Colon (tissue), 2 donors: ENCODE measurements at regions not wholly inside any gene's neighbourhood (a gene's known extent, or its start where the extent isn't known, plus 50 kb on each side); places are given as distances from the start of the nearest gene placed in this dataset.
"Not testable (repeated sequence)": the region's sequence is repeated elsewhere in the genome, so short reads cannot be mapped to it uniquely, and the experiment has no call there.

ENCODE experiments used
- FAIRE-seq: peaks from 2 replicates; lab custom pipeline; 2012; peaks lifted over from hg19 to GRCh38; lab: Jason Lieb, UNC
- donor health status: control.
- donor health status: control.

DNA sequence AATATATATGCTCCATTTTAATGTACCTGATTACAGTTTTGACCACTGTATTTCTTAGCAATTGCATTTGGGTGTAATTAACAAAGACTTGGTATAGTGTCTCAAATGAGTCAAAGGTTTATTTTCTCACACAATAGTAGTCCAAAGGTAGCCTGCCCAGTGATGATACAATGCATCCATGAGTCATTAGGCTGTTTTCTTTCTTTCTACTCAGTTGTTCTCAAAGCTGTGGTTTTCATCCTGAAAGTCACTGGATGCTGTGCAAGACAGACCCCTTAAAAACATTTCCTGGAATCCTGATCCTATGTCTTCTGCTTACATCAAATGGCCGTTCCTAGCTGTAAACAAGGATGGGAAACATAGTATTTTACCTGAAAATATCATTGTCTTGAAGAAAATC is 651.2 kb upstream of the MIR17HG start:
- FAIRE-seq, result no peak

DNA sequence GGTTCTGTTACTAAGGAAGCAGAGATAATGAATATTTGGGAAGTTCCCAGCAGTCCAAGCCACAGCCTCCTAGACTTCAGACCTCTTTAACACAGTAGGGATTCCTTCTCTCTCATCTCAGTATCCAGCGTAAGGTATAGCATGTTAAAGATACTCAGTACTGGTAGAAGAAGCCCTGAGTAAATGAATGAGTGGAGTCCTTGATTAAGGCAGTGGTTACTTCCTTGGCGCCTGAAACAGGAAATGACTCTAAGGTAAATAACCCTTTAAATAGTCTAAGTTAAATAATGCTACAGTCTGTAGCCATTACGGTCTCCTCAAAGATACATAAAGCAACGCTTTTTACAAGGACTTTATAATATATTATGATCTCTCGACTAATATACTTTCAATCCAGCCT is 650.8 kb upstream of the MIR17HG start:
- no peak for FAIRE-seq

DNA sequence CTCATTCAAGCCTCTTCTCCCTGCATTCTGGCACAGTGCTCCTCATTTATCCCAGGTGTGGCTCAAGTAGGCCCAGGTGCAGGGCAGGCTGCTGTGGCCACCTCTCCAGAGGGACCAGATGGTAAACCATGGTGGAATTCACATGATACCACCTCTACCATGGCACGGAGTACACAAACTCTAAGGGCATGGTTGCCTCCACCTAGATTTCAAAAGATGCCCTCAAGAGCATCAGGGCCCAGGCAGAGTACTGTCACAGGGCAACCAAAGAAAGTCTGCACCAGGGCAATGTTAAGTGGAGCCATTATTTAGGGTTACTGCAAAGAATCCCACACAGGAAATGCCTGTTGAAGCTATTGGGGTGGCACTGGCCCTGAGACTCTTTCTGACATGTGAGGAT is 647.1 kb upstream of the MIR17HG start:
- FAIRE-seq, result no peak

DNA sequence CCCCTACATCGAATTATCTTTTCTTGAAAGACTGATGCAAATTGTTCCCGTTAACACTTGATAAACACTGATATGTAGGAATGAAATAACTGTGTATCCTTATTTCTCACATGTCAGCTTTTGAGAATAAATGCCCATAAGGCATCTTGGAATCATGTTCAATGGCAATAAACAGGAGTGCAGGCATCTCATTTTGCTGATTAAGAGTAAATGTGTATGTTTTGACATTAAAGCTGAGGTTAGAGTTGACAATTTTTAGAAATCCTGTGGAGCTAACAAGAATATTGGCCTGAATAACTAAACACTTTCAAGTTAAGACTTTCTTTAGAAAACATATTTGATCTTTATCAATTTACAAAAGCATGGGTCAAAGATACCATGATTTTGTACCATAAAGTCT is 646.2 kb upstream of the MIR17HG start:
- no peak for FAIRE-seq

DNA sequence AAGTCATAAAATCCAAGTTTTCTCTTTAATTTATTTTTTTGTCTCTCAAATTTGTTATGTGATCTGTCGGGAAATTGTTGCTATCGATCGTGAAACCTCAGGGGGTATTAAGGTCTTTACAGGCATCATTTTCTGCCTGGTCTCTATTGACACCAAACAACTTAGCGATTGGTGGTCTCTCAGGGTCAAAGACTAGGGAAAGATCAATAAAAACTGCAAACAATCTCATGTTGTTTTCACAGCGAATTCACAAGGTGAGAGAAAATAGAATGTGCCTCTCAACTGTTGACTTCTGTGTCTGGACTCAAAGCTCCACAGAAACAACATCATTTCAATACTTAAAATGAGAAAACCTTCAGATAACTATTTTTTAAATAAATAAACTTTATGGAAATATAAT is 645.4 kb upstream of the MIR17HG start:
- FAIRE-seq, result no peak

DNA sequence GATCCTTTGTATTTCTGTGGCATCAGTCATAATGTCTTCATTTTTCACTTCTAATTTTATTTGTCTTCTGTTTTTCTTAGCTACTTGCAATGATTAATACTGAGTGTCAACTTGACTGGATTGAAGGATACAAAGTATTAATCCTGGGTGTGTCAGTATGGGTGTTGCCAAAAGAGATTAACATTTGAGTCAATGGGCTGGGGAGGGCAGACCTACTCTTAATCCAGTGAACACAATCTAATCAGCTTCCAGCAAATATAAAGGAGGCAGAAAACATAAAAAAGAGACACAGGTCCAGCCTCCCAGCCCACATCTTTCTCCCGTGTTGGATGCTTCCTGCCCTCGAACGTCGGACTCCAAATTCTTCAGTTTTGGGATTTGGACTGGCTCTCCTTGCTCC is 640.9 kb upstream of the MIR17HG start:
- FAIRE-seq, result no peak

DNA sequence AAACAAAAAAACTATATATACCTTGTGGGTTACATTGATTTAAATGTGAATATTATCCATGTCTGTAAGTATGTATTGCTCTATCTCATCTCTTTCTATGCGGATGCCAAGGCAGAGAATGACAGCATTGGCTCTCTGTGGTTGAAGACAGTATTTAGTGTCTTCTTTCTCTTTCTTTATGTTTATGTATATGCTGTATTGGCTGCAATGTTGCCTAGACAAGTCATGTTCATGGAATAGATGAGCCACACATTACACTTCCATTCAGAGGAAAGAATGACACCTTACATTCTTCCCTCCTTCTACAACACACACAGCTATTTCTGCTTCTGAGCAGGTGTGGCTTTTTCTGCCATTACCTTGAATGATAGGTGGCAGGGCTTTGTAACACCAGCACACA is 639.4 kb upstream of the MIR17HG start:
- no peak for FAIRE-seq

DNA sequence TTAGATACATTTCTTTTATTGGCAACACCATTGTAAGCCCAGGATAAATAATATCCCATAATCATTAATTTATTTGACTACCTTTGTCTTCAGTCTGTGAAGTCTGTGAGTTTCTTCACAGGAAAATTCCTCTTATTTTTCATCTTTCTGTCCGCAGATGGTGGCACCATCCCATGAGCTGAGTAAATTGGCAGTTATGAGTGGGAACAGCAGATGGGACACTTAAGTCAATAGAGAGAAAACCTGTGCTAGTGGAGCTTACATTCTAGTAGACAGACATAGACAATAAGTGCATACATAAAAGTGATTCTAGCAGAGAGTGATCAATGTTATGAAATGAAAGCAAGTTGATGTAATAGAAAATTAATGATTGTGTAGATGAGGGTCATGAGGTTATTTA is 638.2 kb upstream of the MIR17HG start:
- no peak for FAIRE-seq

DNA sequence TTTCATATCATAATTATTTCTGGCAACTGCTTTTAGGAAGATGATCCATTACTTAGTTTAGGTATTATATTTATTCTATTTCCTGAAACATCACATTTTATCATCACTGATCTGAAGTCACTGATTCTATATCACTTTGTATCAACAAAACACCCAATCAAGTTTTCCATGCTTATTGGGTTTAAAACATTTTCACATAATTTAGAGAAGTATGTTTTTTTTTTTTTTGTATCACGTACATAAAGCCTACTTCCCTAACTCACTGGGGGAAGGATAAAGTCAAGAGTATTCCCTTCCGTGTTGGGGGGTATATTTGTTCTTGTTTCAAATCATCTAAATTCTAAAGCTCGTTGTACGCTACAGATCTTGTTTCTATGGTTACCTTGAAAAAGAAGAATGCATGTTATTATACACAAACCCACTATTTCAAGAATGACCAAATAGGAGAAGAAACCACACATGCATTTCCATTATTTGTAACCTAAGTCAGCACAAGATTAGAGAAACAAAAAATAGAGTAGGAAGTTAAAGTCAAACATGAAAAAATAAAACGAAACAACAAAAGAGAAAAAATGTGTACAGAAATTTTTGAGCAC is 637.2 kb upstream of the MIR17HG start:
- no peak for FAIRE-seq

DNA sequence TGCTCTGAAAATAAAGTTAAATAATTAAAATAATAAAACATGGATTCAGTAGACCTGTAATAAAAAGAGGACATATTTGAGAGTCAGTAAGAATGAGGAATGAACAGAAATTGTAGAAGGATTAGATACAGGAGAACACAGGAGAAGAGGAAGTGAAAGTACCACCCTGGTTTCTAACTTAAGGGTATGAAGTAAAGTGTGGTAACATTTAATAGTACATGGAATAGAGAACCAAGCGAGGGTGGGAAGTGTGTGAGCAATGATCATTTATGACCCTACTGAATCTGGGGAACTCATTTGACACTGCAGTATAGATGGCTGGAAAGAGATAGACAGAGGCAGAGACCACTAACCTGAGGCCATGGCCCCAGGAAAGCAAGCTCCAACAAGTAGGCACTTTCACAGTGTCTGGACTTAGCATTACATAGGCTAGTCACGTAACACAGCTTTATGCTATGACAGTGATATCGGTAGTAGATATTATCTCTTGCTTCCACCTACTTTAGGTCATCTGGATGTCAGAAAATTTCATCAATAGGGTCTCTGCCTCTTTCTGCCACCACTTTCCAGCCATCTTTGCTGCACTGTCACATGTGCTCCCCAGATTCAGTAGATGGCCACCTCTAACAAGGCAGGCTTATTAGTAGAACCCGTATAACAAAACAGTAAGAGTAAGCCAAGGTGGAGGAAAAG is 633.9 kb upstream of the MIR17HG start:
- no peak for FAIRE-seq

DNA sequence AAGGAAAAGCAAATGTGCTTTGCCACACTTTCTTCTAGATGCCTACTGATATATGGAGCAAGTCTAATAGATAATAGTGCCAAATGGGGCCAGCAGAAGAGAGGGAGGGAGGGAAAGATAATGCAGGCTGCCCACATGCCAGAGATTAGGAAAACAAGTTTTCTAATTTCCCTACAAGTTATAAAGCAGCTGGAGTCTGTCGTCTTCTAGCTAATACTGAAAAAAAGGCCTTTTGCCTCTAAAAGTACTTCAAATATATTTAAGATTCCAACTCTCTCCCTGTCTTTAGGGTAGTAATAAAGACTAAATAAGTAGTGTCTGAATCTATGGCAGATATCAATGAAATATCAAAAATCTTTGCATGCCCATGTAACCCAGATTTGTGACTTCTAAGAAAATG is 632.0 kb upstream of the MIR17HG start:
- no peak for FAIRE-seq

DNA sequence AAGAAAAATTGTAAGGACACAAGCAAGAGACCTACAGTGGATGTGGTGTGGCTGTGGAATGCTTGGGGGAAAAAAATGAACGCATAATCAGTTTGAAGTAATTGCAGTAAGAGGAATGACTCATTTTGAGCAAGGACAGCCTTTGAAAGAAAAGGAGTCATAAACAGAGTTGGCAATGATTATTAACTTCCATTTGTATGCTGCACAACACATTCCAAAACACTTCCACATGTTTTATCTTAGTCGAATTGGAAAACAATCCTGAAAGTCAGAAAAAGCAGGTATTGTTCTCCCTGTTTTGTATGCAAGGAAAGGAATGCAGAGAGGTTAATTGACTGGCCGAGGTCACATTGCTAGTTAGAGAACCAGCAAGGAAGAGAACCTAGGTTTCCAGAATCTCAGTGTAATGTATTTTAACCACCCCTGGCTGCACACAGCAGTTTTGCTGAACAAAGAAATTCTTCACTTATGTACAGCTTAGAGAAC is 630.0 kb upstream of the MIR17HG start:
- FAIRE-seq, result no peak

DNA sequence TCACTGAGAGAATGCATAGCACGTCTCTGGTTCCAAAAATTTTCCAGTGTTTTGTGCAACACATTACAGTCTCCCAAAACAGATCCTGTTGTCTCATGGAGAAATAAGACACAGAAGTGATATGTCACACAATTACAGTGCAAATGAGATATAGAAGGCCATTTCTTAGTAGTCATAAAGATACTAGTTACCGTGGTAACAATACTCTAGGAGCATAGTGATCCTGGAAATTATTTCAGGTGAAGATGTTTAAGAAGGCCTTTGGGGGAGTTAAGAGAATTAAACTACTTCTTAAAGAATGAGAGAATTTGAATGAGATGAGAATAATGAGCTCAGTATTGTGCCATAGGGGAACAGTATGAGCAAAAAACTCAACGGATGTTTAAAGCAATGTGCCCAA is 628.0 kb upstream of the MIR17HG start:
- FAIRE-seq, result no peak

DNA sequence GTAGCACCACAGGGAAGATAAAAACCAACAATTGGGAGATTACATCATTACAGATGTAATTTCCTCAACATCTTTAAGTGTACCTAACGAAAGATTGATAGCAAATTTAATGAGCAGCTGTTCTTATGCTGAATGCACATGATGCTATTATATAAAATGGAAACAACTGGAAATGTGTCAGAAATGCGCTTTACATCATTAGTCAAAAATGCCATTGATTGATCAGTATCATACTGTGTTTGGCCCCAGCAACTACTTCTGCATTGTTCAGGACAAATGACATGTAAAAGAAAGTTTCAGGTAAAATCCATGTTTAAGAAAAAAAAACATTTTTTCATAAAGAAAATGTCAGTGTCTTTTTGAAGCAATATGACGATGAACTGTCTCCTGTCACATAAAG is 625.5 kb upstream of the MIR17HG start:
- no peak for FAIRE-seq

DNA sequence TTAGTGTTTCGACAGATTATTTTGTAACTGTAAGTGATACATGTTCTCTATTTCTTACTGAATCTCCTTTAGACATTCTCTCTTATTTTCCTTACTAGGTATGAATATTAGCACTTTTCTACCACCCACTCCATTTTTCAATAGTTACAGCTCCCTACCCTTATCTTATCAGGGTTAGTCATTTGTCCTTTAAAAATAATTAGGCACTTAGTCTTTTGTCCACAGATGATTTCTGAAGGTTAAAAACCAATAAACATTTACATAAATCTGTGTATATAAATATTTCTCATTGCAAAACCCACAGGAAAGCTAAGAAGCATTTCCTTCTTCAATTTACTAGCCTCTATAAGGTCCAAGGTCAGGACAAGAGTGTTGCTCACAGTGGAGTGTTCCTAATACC is 624.1 kb upstream of the MIR17HG start:
- FAIRE-seq, result no peak

DNA sequence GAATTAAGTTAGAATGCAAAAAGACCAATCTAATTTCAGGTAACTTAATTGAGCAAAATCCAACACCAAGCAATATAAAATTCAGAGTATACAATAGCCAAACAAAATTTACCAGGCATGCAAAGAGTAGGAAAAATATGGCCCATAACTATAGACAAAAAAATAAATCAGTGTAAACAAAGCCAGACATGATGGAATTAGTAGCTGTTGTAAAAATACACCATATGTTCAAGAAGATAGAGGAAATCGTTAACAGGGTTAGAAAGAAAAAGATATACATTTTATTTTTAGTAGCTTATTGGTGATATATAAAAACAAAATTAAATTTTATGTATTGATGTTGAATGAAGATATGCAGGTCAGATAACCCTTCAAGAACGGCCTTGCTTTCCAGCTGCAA is 621.1 kb upstream of the MIR17HG start:
- no peak for FAIRE-seq

DNA sequence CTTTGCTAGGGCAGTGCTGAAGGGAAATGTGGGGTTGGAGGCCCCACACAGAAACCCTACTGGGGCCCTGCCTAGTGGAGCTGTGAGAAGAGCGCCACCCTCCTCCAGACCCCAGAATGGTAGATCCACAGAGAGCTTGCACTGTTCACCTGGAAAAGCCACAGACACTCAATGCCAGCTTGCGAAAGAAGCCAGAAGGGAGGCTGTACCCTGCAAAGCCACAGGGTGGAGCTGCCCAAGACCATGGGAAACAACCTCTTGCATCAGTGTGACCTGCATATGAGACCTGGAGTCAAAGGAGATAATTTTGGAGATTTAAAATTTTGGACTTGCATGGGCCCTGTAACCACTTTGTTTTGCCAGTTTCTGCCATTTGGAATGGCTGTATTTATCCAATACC is 615.4 kb upstream of the MIR17HG start:
- FAIRE-seq, result no peak

DNA sequence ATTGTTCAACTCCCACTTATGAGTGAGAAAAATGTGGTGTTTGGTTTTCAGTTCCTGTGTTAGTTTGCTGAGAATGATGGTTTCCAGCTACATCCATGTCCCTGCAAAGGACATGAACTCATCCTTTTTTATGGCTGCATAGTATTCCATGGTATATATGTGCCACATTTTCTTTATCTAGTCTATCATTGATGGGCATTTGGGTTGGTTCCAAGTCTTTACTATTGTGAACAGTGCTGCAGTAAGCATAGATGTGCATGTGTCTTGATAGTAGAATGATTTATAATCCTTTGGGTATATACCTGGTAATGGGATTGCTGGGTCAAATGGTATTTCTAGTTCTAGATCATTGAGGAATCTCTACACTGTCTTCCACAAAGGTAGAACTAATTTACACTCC is 613.0 kb upstream of the MIR17HG start:
- FAIRE-seq, result not testable (repeated sequence)

DNA sequence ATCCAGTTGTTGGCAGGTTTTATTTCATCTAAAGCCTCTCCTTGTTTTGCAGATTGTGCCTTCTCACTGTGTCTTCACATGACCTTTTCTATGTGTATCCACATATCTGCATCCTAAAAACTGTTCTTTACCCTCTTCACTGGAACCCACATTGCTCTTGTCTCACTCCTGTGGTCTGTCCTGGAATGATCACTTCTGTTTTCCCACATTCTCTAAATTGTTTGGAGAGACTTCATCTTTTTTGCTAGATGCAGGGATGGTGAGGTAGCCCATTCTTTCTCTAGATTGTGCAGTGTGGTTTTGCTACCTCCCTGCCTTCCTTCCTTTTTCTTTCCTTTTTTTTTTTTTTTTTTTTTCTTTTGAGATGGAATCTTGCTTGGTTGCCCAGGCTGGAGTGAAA is 608.6 kb upstream of the MIR17HG start:
- FAIRE-seq, result no peak

DNA sequence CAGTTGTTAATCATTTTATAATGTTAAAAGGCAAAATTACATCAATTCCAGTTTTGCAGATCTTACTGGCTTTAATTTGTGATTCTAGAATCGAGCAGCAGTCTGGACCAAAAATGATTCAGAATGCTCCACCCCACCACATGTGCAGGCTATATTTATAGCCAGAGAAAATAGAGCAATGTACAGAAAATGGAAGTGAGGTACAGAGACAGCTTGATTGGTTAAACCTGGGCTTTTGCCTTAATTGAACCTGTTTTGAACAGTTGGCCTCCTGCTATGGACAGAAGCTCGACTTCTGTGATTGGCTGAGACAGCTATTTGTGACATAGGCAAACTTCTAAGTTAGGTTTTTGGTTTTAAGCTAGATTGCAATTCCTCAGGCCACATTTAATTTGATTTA is 607.4 kb upstream of the MIR17HG start:
- no peak for FAIRE-seq

DNA sequence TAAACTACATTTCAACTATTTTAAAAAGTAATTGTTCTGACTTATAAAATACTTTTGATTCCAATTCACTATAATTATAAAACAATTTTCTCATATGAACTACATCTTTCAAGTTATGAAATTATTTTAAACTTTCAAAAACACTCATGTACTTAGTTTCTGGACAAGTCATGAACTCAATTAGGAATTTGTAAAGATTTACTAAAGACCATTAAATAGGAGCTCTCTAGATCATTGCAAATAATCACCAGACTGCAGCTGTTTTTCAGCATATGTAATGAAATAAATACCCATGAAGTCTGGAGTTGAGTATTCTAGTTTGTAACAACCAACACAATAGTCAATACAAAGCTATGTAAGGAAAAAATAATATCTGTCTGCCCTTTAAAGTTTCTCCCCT is 605.1 kb upstream of the MIR17HG start:
- no peak for FAIRE-seq

DNA sequence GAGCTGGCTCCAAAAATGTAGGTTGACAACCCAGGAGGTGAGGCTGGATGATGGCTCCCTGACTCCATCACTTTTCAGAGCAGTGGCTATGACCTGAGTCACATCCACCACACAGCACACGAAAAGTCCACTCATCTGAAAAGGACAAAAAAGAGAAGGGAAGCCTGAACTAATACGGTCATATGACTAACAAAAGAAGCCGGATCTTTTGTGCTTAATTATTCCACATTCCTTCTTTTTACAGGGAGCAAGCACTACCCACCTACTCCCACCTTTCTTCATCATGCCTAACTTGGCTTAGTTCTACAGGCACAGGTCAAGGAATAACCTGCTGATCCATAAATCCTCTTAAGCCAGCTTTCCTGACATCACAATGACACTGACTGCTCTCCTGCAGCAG is 601.3 kb upstream of the MIR17HG start:
- FAIRE-seq, result no peak

DNA sequence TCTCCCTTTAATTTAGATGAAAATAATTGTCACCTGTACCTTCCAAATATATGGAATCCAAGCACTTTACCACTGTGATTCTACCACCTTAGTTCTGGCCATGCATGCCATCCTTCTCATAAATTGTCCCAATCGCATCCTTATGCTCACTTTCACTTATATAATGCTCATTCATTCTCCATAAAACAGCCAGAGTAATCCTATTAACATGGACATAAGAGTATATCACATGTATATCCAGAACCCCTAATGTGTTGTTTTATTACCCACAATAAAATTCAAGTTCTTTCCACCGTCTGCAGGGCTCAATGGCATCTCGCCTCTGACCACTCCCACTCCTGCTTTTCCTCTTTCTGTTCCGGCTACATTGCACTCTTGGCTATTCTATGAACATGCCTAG is 597.5 kb upstream of the MIR17HG start:
- no peak for FAIRE-seq

DNA sequence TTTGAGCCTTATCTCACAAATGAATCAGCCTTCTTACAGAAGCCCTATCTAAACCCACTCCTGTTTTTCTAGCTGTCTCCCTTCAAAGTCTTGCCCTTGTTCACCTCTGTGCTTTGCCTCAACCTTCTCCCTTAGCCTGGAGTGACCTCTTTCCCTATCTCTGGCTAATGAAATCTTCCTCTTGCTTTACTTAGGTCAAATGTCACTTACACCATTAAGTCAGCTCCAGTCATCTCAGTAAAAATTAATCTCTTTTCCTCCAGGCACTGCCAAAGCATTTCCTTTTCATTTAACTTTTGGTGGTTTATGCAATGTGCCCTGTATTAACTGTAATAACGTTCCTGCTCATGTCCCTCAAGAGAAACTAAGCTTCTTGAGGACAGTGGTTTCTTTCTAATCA is 596.5 kb upstream of the MIR17HG start:
- FAIRE-seq, result no peak
